Endothelial cell of umbilical vein (primary cell): ENCODE measurements at regions not wholly inside any gene's neighbourhood (a gene's known extent, or its start where the extent isn't known, plus 50 kb on each side); places are given as distances from the start of the nearest gene placed in this dataset.

ENCODE experiments used
- CTCF ChIP-seq, 2 donors: IDR thresholded peaks; 1 replicate in 1 of 2; 2 replicates in 1 of 2; pipeline ENCODE4 v1.5.1; 2011; ENCODE audit warnings: low read length in 2 of 2, mild to moderate bottlenecking in 2 of 2, moderate library complexity in 2 of 2, control low read depth in 1 of 2, inconsistent platforms in 1 of 2, low read depth in 1 of 2; ENCODE audit not compliant: insufficient read depth in 1 of 2; ENCODE audit errors: extremely low read depth in 1 of 2
- JUN ChIP-seq: IDR thresholded peaks from 2 replicates; pipeline ENCODE4 v1.6.1; 2011; ENCODE audit warnings: borderline replicate concordance, low read depth; ENCODE audit not compliant: insufficient read length, insufficient read depth
- MAX ChIP-seq: IDR thresholded peaks from 2 replicates; pipeline ENCODE4 v1.6.1; 2011; ENCODE audit not compliant: insufficient read depth, insufficient read length
- POLR2A ChIP-seq: IDR thresholded peaks from 2 replicates; pipeline ENCODE4 v1.6.1; 2012; ENCODE audit warnings: low read depth, mild to moderate bottlenecking, control low read depth, low read length

GRCh38 chr6:88472851-88473525 lies 306.8 kb upstream of the CNR1 start:
- TF ChIP-seq CTCF (IDR thresholded peaks at IDR 0.05; ENCODE audit: extremely low read depth in 1 of 2, insufficient read depth in 1 of 2, low read depth in 1 of 2, low read length in 2 of 2) (no peak), POLR2A (no peak), MAX (no peak), JUN (no peak)
